ENCODE measurements at regions not wholly inside any gene's neighbourhood (a gene's known extent, or its start where the extent isn't known, plus 50 kb on each side); places are given as distances from the start of the nearest gene placed in this dataset.

DNA sequence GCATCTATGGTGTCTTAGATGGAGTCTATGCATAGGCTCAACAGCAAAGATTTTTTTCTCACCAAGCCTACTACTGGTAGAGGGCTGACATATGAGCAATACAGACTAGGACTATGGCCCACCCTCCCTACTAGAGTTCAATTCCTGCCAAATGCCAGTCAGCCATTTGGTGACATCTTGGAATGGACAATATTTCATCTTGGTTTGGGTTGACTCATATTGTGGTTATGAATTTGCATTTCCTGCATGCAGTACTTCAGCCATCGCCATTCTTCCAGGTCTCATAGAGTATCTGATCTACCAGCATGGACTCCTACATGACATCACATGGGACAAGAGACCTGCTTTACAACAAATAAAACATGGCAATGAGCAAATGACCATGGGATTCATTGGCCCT is 778.1 kb upstream of the SOX9 start:
- Histone ChIP-seq H3K27me3 (replicated peaks; ENCODE audit: insufficient read depth, low read depth, low read length, poor library complexity) (no peaks in the 10 kb centered on the region), H3K9me3 (ENCODE audit: low read depth, low read length, poor library complexity, severe bottlenecking) (no peaks in the 10 kb centered on the region), H3K36me3 (ENCODE audit: insufficient read depth, low read length, poor library complexity, severe bottlenecking) (no peaks in the 10 kb centered on the region), H3K4me3 (ENCODE audit: low read depth, low read length, poor library complexity, severe bottlenecking) (no peak overlapping the region), H3K27ac (ENCODE audit: low read depth, low read length, poor library complexity, severe bottlenecking) (no peak overlapping the region), H3K4me1 (ENCODE audit: insufficient read depth, low read length, poor library complexity, severe bottlenecking) (no peaks in the 10 kb centered on the region)
- intact Hi-C loops (cut with micrococcal nuclease; ENCODE audit: unreplicated experiment), result no loop called here
- CTCF ChIA-PET, result no interaction called here
- DNase-seq (ENCODE audit: low spot score), result no peak
- POLR2A ChIA-PET (ENCODE audit: low non-redundant PET), result no interaction called here
- no TSS peak for BruUV-seq (replicated peaks)
- TF ChIP-seq EZH2 (IDR thresholded peaks at IDR 0.05; ENCODE audit: borderline replicate concordance, low read depth, low read length, poor library complexity, severe bottlenecking), result no peak
- TF ChIP-seq, protein P1, sequence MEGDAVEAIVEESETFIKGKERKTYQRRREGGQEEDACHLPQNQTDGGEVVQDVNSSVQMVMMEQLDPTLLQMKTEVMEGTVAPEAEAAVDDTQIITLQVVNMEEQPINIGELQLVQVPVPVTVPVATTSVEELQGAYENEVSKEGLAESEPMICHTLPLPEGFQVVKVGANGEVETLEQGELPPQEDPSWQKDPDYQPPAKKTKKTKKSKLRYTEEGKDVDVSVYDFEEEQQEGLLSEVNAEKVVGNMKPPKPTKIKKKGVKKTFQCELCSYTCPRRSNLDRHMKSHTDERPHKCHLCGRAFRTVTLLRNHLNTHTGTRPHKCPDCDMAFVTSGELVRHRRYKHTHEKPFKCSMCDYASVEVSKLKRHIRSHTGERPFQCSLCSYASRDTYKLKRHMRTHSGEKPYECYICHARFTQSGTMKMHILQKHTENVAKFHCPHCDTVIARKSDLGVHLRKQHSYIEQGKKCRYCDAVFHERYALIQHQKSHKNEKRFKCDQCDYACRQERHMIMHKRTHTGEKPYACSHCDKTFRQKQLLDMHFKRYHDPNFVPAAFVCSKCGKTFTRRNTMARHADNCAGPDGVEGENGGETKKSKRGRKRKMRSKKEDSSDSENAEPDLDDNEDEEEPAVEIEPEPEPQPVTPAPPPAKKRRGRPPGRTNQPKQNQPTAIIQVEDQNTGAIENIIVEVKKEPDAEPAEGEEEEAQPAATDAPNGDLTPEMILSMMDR (conservative IDR thresholded peaks at IDR 0.05; ENCODE audit: low read depth, low read length), result no peak

DNA sequence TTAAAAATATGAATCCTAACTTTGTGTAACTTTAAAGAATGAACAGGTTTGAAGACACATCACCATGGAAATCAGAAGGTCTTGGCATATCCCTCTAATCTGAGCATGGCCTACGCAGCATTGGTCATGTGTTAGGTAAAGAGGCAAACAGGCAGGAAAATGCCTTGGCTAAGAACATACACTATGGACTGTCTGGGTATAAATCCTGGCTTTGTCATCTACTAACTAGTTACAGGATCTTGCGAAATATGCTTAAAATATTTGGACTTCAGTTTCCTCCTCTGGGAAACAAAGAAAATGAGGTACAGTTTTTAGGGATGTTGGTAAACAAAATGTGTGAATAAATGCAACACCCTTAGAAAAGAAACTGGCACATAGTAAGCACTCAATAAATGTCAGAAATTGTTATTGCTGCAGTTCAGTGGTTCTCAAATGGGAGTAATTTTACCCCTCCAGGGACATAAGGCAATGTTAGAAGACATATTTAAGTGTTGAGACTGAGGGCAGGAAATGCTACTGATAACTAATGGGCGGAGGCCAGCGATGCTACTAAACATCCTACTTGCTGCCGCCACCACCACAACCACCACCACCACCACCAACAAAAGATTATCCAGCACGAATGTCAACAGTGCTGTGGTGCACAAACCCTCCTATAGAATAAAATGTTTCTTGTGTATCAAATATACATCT is 770.8 kb upstream of the SOX9 start:
- CTCF ChIA-PET, result no interaction called here
- no peak for TF ChIP-seq EZH2 (IDR thresholded peaks at IDR 0.05; ENCODE audit: borderline replicate concordance, low read depth, low read length, poor library complexity, severe bottlenecking)
- TF ChIP-seq, protein P1 (conservative IDR thresholded peaks at IDR 0.05; ENCODE audit: low read depth, low read length), result no peak
- no TSS peak for BruUV-seq (replicated peaks)

DNA sequence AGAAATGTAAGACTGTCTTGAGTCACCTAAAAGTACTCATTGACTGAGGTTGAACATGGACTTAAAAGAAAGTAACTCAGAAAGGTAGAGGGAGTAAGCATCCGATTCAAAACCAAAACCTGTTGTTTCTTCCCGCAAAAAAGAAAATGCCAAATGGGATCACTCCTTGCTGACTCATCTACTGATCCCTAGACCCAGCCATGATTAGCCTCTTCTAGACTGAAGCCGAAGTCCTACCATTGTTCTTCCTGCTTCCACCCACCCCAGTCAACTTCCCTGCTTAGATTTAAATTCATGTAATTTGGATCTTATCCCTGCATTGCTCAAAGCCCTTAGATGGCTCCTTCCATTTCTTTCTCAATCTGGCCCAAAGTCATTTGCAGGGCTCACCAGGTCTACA is 760.5 kb upstream of the SOX9 start:
- intact Hi-C loops (cut with micrococcal nuclease; ENCODE audit: unreplicated experiment), result no loop called here
- H3K9me3 ChIP-seq (ENCODE audit: low read depth, low read length, poor library complexity, severe bottlenecking), result peaks cover 14% of the 10 kb centered on the region
- CTCF ChIA-PET, result no interaction called here
- H3K4me3 ChIP-seq (ENCODE audit: low read depth, low read length, poor library complexity, severe bottlenecking), result no peak overlapping the region
- TF ChIP-seq, protein P1 (conservative IDR thresholded peaks at IDR 0.05; ENCODE audit: low read depth, low read length), result no peak
- TF ChIP-seq EZH2 (IDR thresholded peaks at IDR 0.05; ENCODE audit: borderline replicate concordance, low read depth, low read length, poor library complexity, severe bottlenecking), result no peak
- no TSS peak for BruUV-seq (replicated peaks)
- H3K27me3 ChIP-seq (replicated peaks; ENCODE audit: insufficient read depth, low read depth, low read length, poor library complexity), result no peaks in the 10 kb centered on the region
- H3K36me3 ChIP-seq (ENCODE audit: insufficient read depth, low read length, poor library complexity, severe bottlenecking), result no peaks in the 10 kb centered on the region
- H3K27ac ChIP-seq (ENCODE audit: low read depth, low read length, poor library complexity, severe bottlenecking), result no peak overlapping the region
- no peaks in the 10 kb centered on the region for H3K4me1 ChIP-seq (ENCODE audit: insufficient read depth, low read length, poor library complexity, severe bottlenecking)
- POLR2A ChIA-PET (ENCODE audit: low non-redundant PET), result no interaction called here
- no peak for DNase-seq (ENCODE audit: low spot score)

More for the DNA sequence above, 770.8 kb upstream of the SOX9 start:
- Histone ChIP-seq H3K27me3 (replicated peaks; ENCODE audit: insufficient read depth, low read depth, low read length, poor library complexity) (no peaks in the 10 kb centered on the region), H3K36me3 (ENCODE audit: insufficient read depth, low read length, poor library complexity, severe bottlenecking) (no peaks in the 10 kb centered on the region), H3K4me3 (ENCODE audit: low read depth, low read length, poor library complexity, severe bottlenecking) (no peak overlapping the region), H3K27ac (ENCODE audit: low read depth, low read length, poor library complexity, severe bottlenecking) (no peak overlapping the region), H3K9me3 (ENCODE audit: low read depth, low read length, poor library complexity, severe bottlenecking) (peaks cover 2% of the 10 kb centered on the region), H3K4me1 (ENCODE audit: insufficient read depth, low read length, poor library complexity, severe bottlenecking) (no peaks in the 10 kb centered on the region)
- DNase-seq (ENCODE audit: low spot score), result no peak
- POLR2A ChIA-PET (ENCODE audit: low non-redundant PET), result no interaction called here
- intact Hi-C loops (cut with micrococcal nuclease; ENCODE audit: unreplicated experiment), result no loop called here
